ENCODE measurements at regions not wholly inside any gene's neighbourhood (a gene's known extent, or its start where the extent isn't known, plus 50 kb on each side); places are given as distances from the start of the nearest gene placed in this dataset.
"Not testable (repeated sequence)": the region's sequence is repeated elsewhere in the genome, so short reads cannot be mapped to it uniquely, and the experiment has no call there.

- intact Hi-C loops (cut with DNase I) = no loop called here
- Histone ChIP-seq H3K27ac (no peak overlapping the region), H3K36me3 (no peaks in the 10 kb centered on the region), H3K9ac (ENCODE audit: low read depth in 2 of 2, low read length in 2 of 2) (no peak overlapping the region), H3K4me3 (no peak overlapping the region), H3K4me1 (no peaks in the 10 kb centered on the region), H3K9me3 (no peaks in the 10 kb centered on the region), H3K27me3 (no peaks in the 10 kb centered on the region)
- TF ChIP-seq, protein P1, sequence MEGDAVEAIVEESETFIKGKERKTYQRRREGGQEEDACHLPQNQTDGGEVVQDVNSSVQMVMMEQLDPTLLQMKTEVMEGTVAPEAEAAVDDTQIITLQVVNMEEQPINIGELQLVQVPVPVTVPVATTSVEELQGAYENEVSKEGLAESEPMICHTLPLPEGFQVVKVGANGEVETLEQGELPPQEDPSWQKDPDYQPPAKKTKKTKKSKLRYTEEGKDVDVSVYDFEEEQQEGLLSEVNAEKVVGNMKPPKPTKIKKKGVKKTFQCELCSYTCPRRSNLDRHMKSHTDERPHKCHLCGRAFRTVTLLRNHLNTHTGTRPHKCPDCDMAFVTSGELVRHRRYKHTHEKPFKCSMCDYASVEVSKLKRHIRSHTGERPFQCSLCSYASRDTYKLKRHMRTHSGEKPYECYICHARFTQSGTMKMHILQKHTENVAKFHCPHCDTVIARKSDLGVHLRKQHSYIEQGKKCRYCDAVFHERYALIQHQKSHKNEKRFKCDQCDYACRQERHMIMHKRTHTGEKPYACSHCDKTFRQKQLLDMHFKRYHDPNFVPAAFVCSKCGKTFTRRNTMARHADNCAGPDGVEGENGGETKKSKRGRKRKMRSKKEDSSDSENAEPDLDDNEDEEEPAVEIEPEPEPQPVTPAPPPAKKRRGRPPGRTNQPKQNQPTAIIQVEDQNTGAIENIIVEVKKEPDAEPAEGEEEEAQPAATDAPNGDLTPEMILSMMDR (IDR thresholded peaks at IDR 0.05) = no peak
- no peak for DNase-seq
Observed at GRCh38 chr5:174644923-174645322, 79.5 kb upstream of the MSX2 start.

DNA sequence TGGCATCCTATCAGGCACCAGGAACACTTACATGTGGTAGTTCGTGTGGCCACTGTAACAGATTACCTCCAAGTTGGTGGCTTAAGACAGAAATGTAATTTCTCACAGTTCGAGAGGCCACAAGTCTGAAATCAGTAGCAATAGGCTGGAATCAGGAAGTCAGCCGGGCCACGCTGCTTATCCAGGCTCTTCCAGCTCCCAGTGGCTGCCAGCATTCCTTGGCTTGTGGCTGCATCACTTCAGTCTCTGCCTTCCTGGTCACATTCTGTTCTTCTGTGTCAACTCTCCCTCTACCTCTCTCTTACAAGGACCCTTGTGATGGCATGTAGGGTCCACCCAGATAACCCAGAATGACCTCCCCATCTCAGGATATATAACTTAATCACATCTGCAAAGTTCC lies 78.7 kb upstream of the MSX2 start:
- Histone ChIP-seq H3K36me3 (no peaks in the 10 kb centered on the region), H3K27ac (no peak overlapping the region), H3K4me3 (no peak overlapping the region), H3K9me3 (no peaks in the 10 kb centered on the region), H3K27me3 (no peaks in the 10 kb centered on the region), H3K4me1 (no peaks in the 10 kb centered on the region), H3K9ac (ENCODE audit: low read depth in 2 of 2, low read length in 2 of 2) (no peak overlapping the region)
- DNase-seq = no peak
- intact Hi-C loops (cut with DNase I) = no loop called here
- TF ChIP-seq, protein P1 (IDR thresholded peaks at IDR 0.05) = no peak

GRCh38 chr5:174648618-174649017 lies 75.8 kb upstream of the MSX2 start:
- H3K4me3 ChIP-seq; H3K4me1 ChIP-seq; H3K36me3 ChIP-seq; H3K27me3 ChIP-seq; DNase-seq; H3K27ac ChIP-seq; intact Hi-C loops (cut with DNase I); H3K9ac ChIP-seq (ENCODE audit: low read depth in 2 of 2, low read length in 2 of 2); H3K9me3 ChIP-seq: not testable (repeated sequence)

- Histone ChIP-seq H3K27me3 (no peaks in the 10 kb centered on the region), H3K4me1 (no peaks in the 10 kb centered on the region), H3K36me3 (no peaks in the 10 kb centered on the region), H3K9me3 (no peaks in the 10 kb centered on the region), H3K9ac (ENCODE audit: low read depth in 2 of 2, low read length in 2 of 2) (no peak overlapping the region), H3K4me3 (no peak overlapping the region), H3K27ac (no peak overlapping the region)
- TF ChIP-seq, protein P1 (IDR thresholded peaks at IDR 0.05) = no peak
- intact Hi-C loops (cut with DNase I) = no loop called here
- no peak for DNase-seq
Observed at GRCh38 chr5:174649391-174649790, 75.0 kb upstream of the MSX2 start.

DNA sequence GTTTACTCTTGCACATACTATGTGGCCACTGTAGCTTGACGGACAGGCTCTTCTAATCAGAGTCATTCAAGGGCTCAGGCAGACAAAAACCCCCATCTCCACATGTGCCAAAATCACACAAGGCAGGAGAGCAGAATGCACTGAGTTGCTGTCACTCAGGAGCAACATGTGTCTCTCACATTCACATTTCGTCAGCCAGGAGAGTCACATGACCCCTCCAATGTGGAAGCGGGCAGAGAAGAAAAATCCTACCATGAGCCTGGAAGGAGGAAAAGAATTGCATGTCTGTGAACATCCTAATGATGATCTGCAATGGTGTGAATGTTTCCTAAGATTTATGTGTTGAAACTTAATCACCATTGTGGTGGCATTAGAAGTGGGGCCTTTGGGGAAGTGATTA lies 69.9 kb upstream of the MSX2 start:
- Histone ChIP-seq H3K9me3 (no peaks in the 10 kb centered on the region), H3K27ac (no peak overlapping the region), H3K27me3 (no peaks in the 10 kb centered on the region), H3K36me3 (no peaks in the 10 kb centered on the region), H3K9ac (ENCODE audit: low read depth in 2 of 2, low read length in 2 of 2) (no peak overlapping the region), H3K4me1 (no peaks in the 10 kb centered on the region), H3K4me3 (no peak overlapping the region)
- DNase-seq = no peak
- intact Hi-C loops (cut with DNase I) = no loop called here
- TF ChIP-seq, protein P1 (IDR thresholded peaks at IDR 0.05) = no peak

DNA sequence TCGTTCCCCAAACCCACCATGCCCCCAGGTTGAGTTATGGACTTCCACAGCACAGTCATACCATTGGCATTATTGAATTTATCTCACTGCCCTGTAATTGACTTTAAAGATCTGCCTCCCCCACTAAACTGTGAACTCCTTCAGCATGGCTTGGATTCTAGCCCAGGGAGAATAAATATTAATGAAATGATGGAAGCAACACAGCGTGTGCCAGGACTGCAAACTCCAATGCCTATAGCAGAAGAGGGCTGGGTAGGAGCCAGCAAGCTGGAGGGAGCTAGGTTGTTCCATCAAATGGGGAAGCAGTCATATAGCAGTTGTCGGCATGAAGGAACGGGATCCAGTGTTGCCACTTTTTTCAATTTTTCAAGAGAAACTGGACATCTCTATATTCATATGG lies 69.0 kb upstream of the MSX2 start:
- intact Hi-C loops (cut with DNase I) = no loop called here

More for the DNA sequence above, 69.0 kb upstream of the MSX2 start:
- no peaks in the 10 kb centered on the region for H3K36me3 ChIP-seq
- H3K9ac ChIP-seq (ENCODE audit: low read depth in 2 of 2, low read length in 2 of 2) = no peak overlapping the region
- H3K9me3 ChIP-seq = no peaks in the 10 kb centered on the region
- no peaks in the 10 kb centered on the region for H3K4me1 ChIP-seq
- TF ChIP-seq, protein P1 (IDR thresholded peaks at IDR 0.05) = no peak
- no peak for DNase-seq
- no peak overlapping the region for H3K4me3 ChIP-seq
- H3K27ac ChIP-seq = no peak overlapping the region
- no peaks in the 10 kb centered on the region for H3K27me3 ChIP-seq
